ENCODE measurements at regions not wholly inside any gene's neighbourhood (a gene's known extent, or its start where the extent isn't known, plus 50 kb on each side); places are given as distances from the start of the nearest gene placed in this dataset.

- peak; percentile 71 for DNase-seq
Observed at GRCh38 chr11:29343465-29344333, 673.1 kb downstream of the KCNA4 start.

GRCh38 chr11:29336727-29337575, 679.9 kb downstream of the KCNA4 start:
- DNase-seq, result no peak

GRCh38 chr11:29334776-29335130, 682.1 kb downstream of the KCNA4 start:
- no peak for DNase-seq

GRCh38 chr11:29333993-29334775, 682.6 kb downstream of the KCNA4 start:
- peak; percentile 75 for DNase-seq

- DNase-seq, result no peak
Observed at GRCh38 chr11:29331451-29332010, 685.3 kb downstream of the KCNA4 start.

- DNase-seq, result peak; percentile 81
Observed at GRCh38 chr11:29328961-29329441, 687.8 kb downstream of the KCNA4 start.

GRCh38 chr11:29327891-29328290, 688.9 kb downstream of the KCNA4 start:
- DNase-seq, result no peak

GRCh38 chr11:29326757-29327156, 690.1 kb downstream of the KCNA4 start:
- no peak for DNase-seq

- peak; percentile 23 for DNase-seq
Observed at GRCh38 chr11:29324328-29324727, 692.5 kb downstream of the KCNA4 start.

- DNase-seq, result no peak
Observed at GRCh38 chr11:29321293-29322132, 695.3 kb downstream of the KCNA4 start.

- DNase-seq, result no peak
Observed at GRCh38 chr11:29320196-29320595, 696.6 kb downstream of the KCNA4 start.

GRCh38 chr11:29319210-29319609, 697.6 kb downstream of the KCNA4 start:
- DNase-seq, result no peak

GRCh38 chr11:29318134-29318845, 698.5 kb downstream of the KCNA4 start:
- DNase-seq, result no peak

- DNase-seq, result no peak
Observed at GRCh38 chr11:29317694-29318093, 699.1 kb downstream of the KCNA4 start.

GRCh38 chr11:29315275-29315674, 701.6 kb downstream of the KCNA4 start:
- DNase-seq, result no peak

- no peak for DNase-seq
Observed at GRCh38 chr11:29314211-29314610, 702.6 kb downstream of the KCNA4 start.

GRCh38 chr11:29312812-29313211, 704.0 kb downstream of the KCNA4 start:
- DNase-seq, result no peak

GRCh38 chr11:29310725-29311342, 706.0 kb downstream of the KCNA4 start:
- DNase-seq, result no peak

- peak; percentile 66 for DNase-seq
Observed at GRCh38 chr11:29309992-29310391, 706.8 kb downstream of the KCNA4 start.

- peak; percentile 91 for DNase-seq
Observed at GRCh38 chr11:29306527-29306926, 710.3 kb downstream of the KCNA4 start.
